Small intestine (tissue), 7 donors: ENCODE measurements at regions not wholly inside any gene's neighbourhood (a gene's known extent, or its start where the extent isn't known, plus 50 kb on each side); places are given as distances from the start of the nearest gene placed in this dataset.

Experiments used
- DNase-seq, 2 donors: peaks; one replicate each; pipeline versions ENCODE4 v3.0.0 to v3.0.0-alpha.2; 2013
- FAIRE-seq: peaks from 2 replicates; lab custom pipeline; 2012; peaks lifted over from hg19 to GRCh38; lab: Jason Lieb, UNC
- H3K27ac ChIP-seq, 3 donors: one replicate each; pipeline ENCODE4 v1.5.1; 2013; ENCODE audit warnings: low read length in 2 of 3, mild to moderate bottlenecking in 2 of 3, control low read depth in 1 of 3, inconsistent platforms in 1 of 3, low read depth in 1 of 3, moderate library complexity in 1 of 3
- H3K27me3 ChIP-seq, 3 donors: one replicate each; pipeline ENCODE4 v1.6.1; 2013; ENCODE audit warnings: low read length in 3 of 3, inconsistent platforms in 1 of 3; ENCODE audit not compliant: control insufficient read depth in 3 of 3, insufficient read depth in 3 of 3
- H3K36me3 ChIP-seq, 3 donors: one replicate each; pipeline ENCODE4 v1.6.1; 2013; ENCODE audit warnings: low read length in 3 of 3, inconsistent platforms in 1 of 3, low read depth in 1 of 3, mild to moderate bottlenecking in 1 of 3, moderate library complexity in 1 of 3; ENCODE audit not compliant: control insufficient read depth in 3 of 3, insufficient read depth in 2 of 3
- H3K4me1 ChIP-seq, 3 donors: one replicate each; pipeline ENCODE4 v1.6.1; 2013; ENCODE audit warnings: low read length in 2 of 3, inconsistent platforms in 1 of 3, low read depth in 1 of 3, mild to moderate bottlenecking in 1 of 3, moderate library complexity in 1 of 3; ENCODE audit not compliant: control insufficient read depth in 3 of 3, insufficient read depth in 2 of 3
- H3K4me3 ChIP-seq, 3 donors: one replicate each; pipeline ENCODE4 v1.5.1; 2013; ENCODE audit warnings: low read length in 3 of 3, control low read depth in 1 of 3, inconsistent platforms in 1 of 3, low read depth in 1 of 3, mild to moderate bottlenecking in 1 of 3, moderate library complexity in 1 of 3
- H3K9me3 ChIP-seq, 2 donors: one replicate each; pipeline ENCODE4 v1.6.1; 2013; ENCODE audit warnings: low read depth in 1 of 2, low read length in 1 of 2; ENCODE audit not compliant: control insufficient read depth in 2 of 2, insufficient read depth in 1 of 2
- WGBS, 3 donors: extraction: QIAGEN DNeasy Blood & Tissue Kit; methylation state at CpG; one replicate each; pipeline ENCODE4 v1.1.7; 2013; 5-methylcytosine and 5-hydroxymethylcytosine counted together
- donor health status: healthy with polysubstance abuse.
- donor health status: control.
- donor health status: control.
- donor health status: Bipolar disorder and iron deficiency.
- donor health status: healthy.

DNA sequence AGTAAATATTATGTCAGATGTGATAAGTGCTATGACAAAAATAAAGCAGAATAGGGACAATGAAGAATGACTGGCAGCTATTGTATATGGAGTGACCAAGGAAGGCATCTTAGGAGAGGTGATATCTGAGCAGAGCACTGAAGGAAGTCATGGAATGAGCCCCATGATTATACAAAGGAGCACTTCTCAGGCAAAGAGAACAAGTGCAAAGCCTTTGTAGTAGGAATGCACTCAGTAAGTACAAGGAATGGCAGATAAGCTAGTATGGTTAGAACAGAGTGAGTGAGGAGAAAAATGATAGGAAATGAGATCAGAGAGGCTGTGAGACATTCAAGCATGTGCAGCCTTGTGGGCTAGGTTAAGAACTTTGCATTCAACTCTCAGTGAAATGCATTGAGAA is 214.8 kb downstream of the LURAP1L start:
- Histone ChIP-seq H3K4me1 (no peaks in the 10 kb centered on the region), H3K36me3 (no peaks in the 10 kb centered on the region), H3K9me3 (no peaks in the 10 kb centered on the region), H3K27me3 (no peaks in the 10 kb centered on the region), H3K27ac (no peak overlapping the region), H3K4me3 (no peak overlapping the region)
- DNase-seq (no peak), FAIRE-seq (no peak)

DNA sequence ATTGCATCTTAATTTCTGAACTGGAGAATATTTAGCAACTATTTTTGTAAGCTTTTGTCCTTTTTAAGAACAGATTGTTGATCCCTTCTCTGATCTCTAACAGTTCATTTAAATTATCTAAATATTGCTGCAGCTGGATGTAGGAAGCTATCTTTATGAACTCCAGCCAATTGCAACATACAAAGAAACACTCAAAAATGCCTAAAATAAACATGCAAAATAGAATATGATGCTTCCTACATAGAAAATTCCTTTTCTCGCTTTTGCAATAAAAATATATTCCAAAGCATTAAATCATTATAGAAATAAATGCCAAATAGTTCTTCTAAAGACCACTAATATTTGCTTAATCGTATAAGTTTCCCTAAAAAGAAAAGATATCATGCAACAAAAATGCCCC is 218.6 kb downstream of the LURAP1L start:
- WGBS, 3 donors = 59 to 83% (median 67%) methylated on average over 2 of the region's 2 CpGs
- no peaks in the 10 kb centered on the region for H3K9me3 ChIP-seq
- DNase-seq = no peak

DNA sequence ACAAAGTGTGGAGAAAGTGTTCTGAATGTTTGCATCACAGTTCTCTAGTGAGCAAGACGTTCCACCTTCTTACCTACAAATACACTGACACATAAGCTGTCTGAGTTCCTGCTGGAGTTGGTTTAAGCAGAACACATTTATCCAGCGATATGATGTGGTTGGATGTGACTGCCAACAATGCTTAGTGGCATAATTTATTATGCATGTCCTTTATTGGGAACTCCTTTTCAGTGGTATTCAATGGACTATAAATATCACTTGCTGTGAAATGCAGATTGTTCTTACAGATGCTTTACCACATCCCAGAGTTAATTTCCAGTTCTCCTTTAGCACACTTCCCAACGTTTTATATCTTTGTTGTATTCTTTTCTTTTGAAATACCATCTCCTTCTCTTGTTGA is 222.2 kb downstream of the LURAP1L start:
- no peak overlapping the region for H3K27ac ChIP-seq
- H3K27me3 ChIP-seq = no peaks in the 10 kb centered on the region
- no peak overlapping the region for H3K4me3 ChIP-seq
- no peak for DNase-seq
- FAIRE-seq = no peak
- H3K36me3 ChIP-seq = no peaks in the 10 kb centered on the region
- no peaks in the 10 kb centered on the region for H3K4me1 ChIP-seq
- H3K9me3 ChIP-seq = no peaks in the 10 kb centered on the region
- 34 to 42% (median 41%) methylated on average over 3 of the region's 3 CpGs for WGBS, 3 donors

More for the DNA sequence above, 218.6 kb downstream of the LURAP1L start:
- Histone ChIP-seq H3K4me1 (no peaks in the 10 kb centered on the region), H3K27ac (no peak overlapping the region), H3K36me3 (no peaks in the 10 kb centered on the region), H3K27me3 (no peaks in the 10 kb centered on the region), H3K4me3 (no peak overlapping the region)
- FAIRE-seq = no peak

DNA sequence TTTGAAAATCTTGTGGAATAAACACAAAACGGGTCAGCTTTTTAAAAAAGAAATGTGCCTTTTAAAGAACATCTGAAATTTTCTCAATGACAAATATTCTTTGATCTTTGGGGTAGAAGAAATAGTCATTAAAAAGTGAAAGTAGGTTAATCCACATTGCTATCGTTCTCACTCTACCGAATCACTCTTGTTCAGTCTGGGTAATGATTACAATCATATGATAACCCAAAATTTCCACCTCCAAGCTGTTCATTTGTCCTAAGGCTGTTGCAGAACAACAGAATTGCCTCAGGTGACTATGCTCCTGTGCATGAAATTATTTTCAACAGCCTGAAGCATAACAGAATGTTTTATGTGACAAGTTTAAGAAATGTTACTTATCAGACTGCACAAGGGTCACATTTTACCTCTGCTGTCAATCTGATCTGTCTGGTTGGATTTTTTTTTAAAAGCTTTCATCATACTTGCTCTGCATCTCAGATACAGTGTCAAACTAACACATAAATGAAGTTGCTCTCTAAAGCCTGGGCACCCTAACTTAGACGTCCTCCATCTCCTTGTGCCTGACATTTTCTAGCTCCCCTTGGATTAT is 227.3 kb downstream of the LURAP1L start:
- FAIRE-seq (no peak), DNase-seq (no peak)
- WGBS, 3 donors = 20 to 41% (median 33%) methylated on average over 4 of the region's 4 CpGs
- no peaks in the 10 kb centered on the region for H3K27me3 ChIP-seq
- H3K9me3 ChIP-seq = no peaks in the 10 kb centered on the region
- H3K4me3 ChIP-seq = no peak overlapping the region
- no peak overlapping the region for H3K27ac ChIP-seq
- H3K36me3 ChIP-seq = no peaks in the 10 kb centered on the region
- H3K4me1 ChIP-seq = no peaks in the 10 kb centered on the region

DNA sequence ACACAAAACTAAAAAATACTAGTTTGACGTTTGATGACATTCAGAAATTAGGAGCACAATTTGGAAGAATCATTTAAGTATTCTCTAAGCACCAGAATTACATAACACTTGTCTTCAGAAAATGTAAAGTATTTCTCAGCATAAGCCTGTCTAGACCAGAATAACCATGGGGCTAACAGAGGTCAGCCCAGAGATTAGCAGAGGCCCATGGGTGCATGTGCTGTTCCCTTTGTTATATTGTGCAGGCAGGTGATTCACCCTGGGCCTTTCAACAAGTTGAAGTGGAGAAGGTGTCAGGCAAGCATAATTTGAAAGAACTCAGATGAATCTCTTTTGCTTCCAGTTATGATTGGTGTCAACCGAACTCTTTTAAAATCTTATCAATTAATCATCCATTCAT is 227.9 kb downstream of the LURAP1L start:
- 57 to 75% (median 74%) methylated on average over 2 of the region's 2 CpGs for WGBS, 3 donors
- FAIRE-seq (no peak), DNase-seq (no peak)
- no peak overlapping the region for H3K4me3 ChIP-seq
- no peaks in the 10 kb centered on the region for H3K27me3 ChIP-seq
- no peaks in the 10 kb centered on the region for H3K9me3 ChIP-seq
- H3K36me3 ChIP-seq = no peaks in the 10 kb centered on the region
- no peak overlapping the region for H3K27ac ChIP-seq
- no peaks in the 10 kb centered on the region for H3K4me1 ChIP-seq

DNA sequence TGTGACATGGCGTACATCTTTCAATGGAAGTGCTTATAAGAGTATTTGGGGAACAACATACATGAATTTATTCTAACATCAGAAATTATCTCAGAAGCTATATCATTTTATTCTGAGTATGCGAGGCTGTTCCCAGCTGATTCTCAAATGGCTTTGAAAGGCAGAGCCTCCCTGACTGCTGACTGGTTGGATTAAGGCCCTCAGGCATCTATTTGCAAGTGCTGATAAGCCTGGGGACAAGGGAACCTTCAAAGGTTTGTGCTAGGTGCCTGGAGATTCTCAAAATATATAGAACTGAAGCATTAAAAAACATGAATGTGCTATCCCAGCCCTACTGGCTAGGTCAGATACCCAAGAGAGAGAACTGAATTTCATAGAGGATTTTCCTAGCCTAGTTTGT is 235.1 kb downstream of the LURAP1L start:
- H3K27ac ChIP-seq = no peak overlapping the region
- FAIRE-seq (no peak), DNase-seq (no peak)
- no peak overlapping the region for H3K4me3 ChIP-seq
- H3K36me3 ChIP-seq = no peaks in the 10 kb centered on the region
- no peaks in the 10 kb centered on the region for H3K4me1 ChIP-seq
- no peaks in the 10 kb centered on the region for H3K27me3 ChIP-seq
- 81 to 86% (median 84%) methylated on average over 2 of the region's 2 CpGs for WGBS, 3 donors
- no peaks in the 10 kb centered on the region for H3K9me3 ChIP-seq

DNA sequence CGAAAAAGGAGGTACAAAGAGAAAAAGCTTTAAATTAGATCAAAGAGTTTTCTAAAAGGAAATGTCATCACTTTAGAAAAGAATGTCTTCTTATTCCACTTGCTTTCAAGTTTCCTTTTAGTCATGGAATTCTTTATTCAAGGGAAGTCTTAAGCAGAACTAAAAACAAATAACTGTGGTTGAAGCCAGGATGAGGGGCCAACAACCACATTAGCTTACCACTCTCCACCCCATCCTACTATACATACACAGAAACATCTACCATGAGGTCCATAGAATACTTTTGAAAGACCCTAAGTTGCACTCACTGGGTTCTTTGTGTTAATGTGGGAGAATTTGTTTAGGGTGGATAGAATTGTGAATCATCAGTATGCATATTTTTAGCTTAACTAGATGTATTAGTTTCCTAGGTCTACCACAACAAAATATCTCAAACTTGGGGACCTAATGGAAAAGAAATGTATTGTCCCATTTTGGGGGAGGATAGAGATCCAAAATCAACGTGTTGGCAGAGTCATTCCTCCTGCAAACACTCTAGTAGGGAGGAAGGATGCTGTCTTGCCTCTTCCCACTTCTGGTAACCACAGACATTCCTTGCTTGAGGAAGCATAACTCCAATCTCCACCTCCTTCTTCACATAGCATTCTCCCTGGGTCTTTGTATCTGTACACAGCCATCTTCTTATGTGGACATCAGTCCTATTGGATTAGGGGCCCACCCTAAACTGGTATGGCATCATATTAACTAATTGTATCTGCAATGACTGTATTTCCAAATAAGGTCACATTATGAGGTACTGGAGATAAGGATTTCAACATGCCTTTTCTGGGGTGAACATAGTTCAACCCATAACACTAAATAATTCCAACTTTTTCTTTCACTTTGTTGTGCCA is 239.4 kb downstream of the LURAP1L start:
- H3K27me3 ChIP-seq = no peaks in the 10 kb centered on the region
- H3K36me3 ChIP-seq = no peaks in the 10 kb centered on the region
- no peak overlapping the region for H3K27ac ChIP-seq
- no peak overlapping the region for H3K4me3 ChIP-seq
- H3K9me3 ChIP-seq = no peaks in the 10 kb centered on the region
- 17 to 34% (median 27%) methylated on average over 2 of the region's 2 CpGs for WGBS, 3 donors
- H3K4me1 ChIP-seq = no peaks in the 10 kb centered on the region
- no peak for FAIRE-seq
- peak in 1 of 2 donors; percentile 3 for DNase-seq

DNA sequence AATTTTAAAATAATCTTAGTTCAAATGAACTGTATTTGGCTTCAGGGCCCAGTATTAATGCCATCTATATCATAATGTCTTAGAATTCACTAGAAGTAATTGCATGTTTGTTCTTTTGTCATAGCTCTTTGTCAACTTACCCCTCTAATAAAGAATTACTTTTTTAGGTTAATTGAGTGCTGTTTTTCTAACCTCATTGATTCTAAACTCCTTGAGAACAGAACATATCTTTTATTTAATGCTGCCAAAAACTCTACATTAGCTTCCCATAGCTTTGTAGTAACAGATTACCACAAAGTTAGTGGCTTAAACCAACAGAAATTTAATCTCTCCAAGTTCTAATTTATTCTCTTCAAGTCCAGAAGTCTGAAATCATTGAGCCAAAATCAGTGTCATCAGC is 242.4 kb downstream of the LURAP1L start:
- Histone ChIP-seq H3K4me1 (no peaks in the 10 kb centered on the region), H3K27me3 (no peaks in the 10 kb centered on the region), H3K36me3 (no peaks in the 10 kb centered on the region), H3K27ac (no peak overlapping the region), H3K4me3 (no peak overlapping the region), H3K9me3 (no peaks in the 10 kb centered on the region)
- FAIRE-seq = no peak
- no peak for DNase-seq
